ENCODE measurements at regions not wholly inside any gene's neighbourhood (a gene's known extent, or its start where the extent isn't known, plus 50 kb on each side); places are given as distances from the start of the nearest gene placed in this dataset.

- no peak for DNase-seq
These were observed 88.3 kb upstream of the ARHGAP29 start for GRCh38 chr1:94325377-94326302.

GRCh38 chr1:94324178-94324544, 86.8 kb upstream of the ARHGAP29 start:
- peak; percentile 3 for DNase-seq

- peak; percentile 52 for DNase-seq
These were observed 86.2 kb upstream of the ARHGAP29 start for GRCh38 chr1:94323311-94324177.

DNA sequence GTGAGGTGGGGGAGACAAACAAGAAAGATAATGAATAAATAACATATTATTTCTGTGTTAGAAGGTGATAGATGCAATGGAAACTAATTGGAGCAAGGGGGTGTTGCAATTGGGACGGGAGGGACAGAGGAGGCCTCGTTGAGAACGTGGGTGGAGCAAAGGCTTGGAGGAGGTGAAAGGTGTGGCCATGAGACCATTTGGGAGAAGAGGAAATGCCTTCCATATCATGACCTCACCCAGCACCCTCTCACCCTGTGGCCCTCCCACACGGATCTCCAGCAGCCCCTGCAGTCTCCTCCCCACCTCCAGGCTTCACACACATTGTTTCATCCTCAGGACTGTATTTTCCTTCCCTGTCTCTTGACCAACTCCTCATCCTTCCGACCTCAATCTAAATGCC, 85.3 kb upstream of the ARHGAP29 start:
- DNase-seq, result peak; percentile 68

DNA sequence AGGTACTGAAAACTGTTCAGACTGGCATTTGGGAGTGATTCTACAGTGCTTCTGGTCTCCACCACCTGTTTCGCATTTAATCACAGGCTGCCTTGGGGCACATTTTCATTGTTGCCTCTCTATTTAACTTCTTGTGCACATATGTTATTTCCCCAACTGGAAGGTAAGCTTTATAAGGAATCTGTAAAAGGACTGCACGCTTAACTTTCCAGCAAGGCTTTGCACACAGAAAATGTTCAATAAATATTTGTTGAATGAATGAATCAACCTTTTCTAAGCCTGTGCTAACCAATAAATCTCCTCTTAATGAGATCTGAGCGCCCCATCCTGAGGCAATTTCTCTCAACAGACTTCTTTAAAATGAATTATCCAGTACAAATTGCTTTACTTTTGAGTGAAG, 84.3 kb upstream of the ARHGAP29 start:
- no peak for DNase-seq

- peak; percentile 23 for DNase-seq
These were observed 82.1 kb upstream of the ARHGAP29 start for GRCh38 chr1:94319319-94320102.

- no peak for DNase-seq
These were observed 81.2 kb upstream of the ARHGAP29 start for GRCh38 chr1:94318505-94319030.

DNA sequence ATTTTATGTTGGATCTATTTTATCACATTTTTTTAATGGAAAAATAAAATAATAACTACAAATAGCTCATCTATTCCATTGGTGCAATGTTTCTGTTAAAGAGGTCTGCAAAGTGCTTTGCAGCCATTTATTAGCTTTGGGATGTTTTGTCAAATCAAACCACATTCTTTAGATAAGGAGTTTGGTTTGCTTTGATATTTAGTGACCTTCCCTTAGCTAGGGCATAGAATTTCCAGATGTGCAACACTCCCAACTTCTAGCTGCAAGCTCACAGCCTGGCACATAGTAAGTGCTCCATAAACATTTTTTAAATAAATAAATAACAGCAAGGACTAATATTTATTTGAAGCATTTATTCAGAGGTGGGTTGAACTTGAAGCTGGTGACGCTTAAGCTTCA, 80.4 kb upstream of the ARHGAP29 start:
- no peak for DNase-seq

GRCh38 chr1:94316836-94317789, 79.7 kb upstream of the ARHGAP29 start:
- DNase-seq, result peak; percentile 73

DNA sequence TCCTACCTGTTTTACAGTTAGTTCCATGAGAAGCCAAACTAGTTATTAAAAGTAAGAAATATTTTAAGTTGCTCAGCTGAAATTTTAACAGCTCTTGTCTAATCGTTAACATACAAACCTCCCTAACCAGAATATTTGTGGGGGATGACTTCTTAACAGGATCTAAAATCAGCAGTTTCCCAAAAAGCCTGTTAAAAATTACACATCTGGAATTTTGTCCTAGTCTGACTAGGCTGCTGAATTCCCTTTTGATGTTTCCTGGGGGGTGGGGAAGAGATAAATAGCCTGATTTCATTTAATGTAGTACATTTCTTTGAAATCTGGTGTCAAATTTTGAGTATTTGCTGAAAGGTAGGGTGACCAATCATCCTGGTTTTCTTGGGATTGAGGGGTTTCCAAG, 78.8 kb upstream of the ARHGAP29 start:
- no peak for DNase-seq

GRCh38 chr1:94315552-94316116, 78.2 kb upstream of the ARHGAP29 start:
- DNase-seq, result no peak

DNA sequence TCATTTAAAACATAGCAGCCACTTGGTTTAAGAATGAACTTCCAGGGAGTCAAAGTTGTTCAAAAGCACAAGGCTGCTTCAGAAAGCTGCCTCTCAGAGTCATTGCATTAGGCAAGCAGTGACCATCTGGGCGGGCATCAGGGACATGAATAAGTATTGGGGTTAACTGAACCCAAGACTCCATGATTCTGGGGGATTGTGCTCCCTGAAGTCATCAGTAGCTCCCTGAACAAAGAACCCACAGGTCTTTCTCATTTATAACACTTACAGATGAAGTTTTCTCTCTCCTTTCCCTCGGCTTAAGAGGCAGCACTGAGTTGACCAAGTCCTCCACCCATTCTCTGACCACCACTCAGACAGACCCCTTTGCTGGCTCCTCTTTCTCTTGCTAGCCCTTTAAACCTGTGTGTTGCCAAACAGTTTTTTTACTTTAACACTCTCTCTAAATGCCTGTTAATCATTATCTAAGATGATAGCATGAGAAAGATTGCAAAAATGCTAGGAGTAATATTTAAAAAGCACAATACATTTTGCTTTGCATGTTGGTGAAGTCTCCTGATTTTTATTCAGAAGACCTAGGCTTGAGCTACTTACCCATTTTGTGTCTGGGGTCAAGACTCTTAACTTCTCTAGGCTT, 77.0 kb upstream of the ARHGAP29 start:
- DNase-seq, result no peak

- no peak for DNase-seq
These were observed 73.3 kb upstream of the ARHGAP29 start for GRCh38 chr1:94310570-94311270.

GRCh38 chr1:94309829-94310569, 72.6 kb upstream of the ARHGAP29 start:
- DNase-seq, result no peak

DNA sequence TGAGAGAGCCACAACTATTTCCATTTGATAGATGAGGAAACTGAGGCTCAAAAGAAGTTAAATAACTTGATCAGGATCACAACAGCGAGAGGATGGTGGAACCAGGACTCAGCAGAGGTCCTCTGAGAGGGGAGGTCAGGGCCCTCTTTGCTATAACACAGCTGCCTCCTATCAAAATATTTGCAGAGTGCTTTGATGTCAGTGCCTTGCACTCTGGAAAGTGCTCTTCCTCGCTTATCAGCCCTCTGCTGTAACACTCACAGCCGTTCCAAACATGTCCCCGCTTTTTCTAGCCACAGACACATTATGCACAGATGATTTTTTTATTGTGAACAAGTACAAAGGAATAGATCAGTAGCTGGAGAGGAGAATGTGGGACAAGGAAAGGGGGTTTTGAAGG, 71.8 kb upstream of the ARHGAP29 start:
- no peak for DNase-seq

- no peak for DNase-seq
These were observed 69.1 kb upstream of the ARHGAP29 start for GRCh38 chr1:94306521-94306920.

DNA sequence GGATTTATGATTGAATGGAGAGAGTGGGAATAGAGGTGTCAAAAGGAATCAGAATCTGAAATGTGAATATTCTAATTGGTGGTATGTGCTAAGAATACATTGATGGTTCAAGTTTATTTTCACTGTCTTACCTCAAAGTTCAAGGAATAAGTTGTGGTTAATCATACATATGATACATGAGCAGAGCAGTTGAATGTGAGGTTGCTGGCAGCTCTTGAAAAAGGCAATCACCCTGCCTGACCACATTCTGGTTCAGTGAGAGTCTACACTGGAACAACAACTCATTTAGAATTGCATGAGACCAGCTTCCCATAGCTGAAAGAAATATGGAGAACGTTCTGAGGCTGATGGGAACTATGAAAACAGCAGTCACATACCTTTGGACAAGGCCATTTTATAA, 68.3 kb upstream of the ARHGAP29 start:
- no peak for DNase-seq

DNA sequence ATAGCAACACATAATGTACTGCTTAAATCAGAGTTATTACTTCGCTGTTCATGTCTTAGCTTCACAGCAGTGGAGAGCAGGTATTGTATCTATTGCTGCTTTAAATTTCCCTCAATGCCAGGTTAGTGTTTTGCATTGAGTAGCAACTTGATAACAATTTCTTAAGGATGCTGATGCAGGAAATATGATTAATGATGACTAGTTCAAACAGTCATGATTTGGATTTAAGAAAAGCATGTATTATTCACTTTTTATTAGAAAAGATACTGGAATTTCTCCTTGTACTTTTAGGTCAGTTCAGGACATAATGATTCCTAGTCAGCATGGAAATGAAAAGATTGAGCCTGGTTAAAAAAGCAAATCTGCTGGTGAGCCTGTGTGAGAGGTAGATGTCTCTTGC, 67.2 kb upstream of the ARHGAP29 start:
- no peak for DNase-seq

GRCh38 chr1:94303005-94303404, 65.6 kb upstream of the ARHGAP29 start:
- DNase-seq, result no peak

All from islet precursor cell (in vitro differentiated cells).